Neural cell (in vitro differentiated cells): ENCODE measurements at regions not wholly inside any gene's neighbourhood (a gene's known extent, or its start where the extent isn't known, plus 50 kb on each side); places are given as distances from the start of the nearest gene placed in this dataset.

Experiments used
- H2AFZ ChIP-seq: fragments of 200-600, 300-800 bp; sonication (generic), shearing (Covaris generic); 2 replicates; pipeline ENCODE4 v1.6.0; 2014; ENCODE audit warnings: low read depth, mild to moderate bottlenecking, antibody characterized with exemption, low read length, moderate library complexity
- H3F3A ChIP-seq: fragments of 200-600 bp; shearing (Covaris generic); 2 replicates; pipeline ENCODE4 v1.6.1; 2016; ENCODE audit warnings: mild to moderate bottlenecking, moderate library complexity, mixed read lengths, antibody characterized with exemption, low read length; ENCODE audit not compliant: insufficient read depth, poor library complexity, severe bottlenecking
- H3K27ac ChIP-seq: fragments of 200-600, 300-800 bp; sonication (generic), shearing (Covaris generic); 2 replicates; pipeline ENCODE4 v1.5.1; 2014; ENCODE audit warnings: mild to moderate bottlenecking, low read length, moderate library complexity
- H3K27me3 ChIP-seq: fragments of 300-800, 200-600 bp; sonication (generic), shearing (Covaris generic); 2 replicates; pipeline ENCODE4 v1.6.0; 2014; ENCODE audit warnings: mild to moderate bottlenecking, low read depth, low read length, moderate library complexity; ENCODE audit not compliant: insufficient read depth
- H3K36me3 ChIP-seq: fragments of 300-800, 200-600 bp; sonication (generic), shearing (Covaris generic); 2 replicates; pipeline ENCODE4 v1.5.1; 2014; ENCODE audit warnings: mild to moderate bottlenecking, antibody characterized with exemption, low read length, moderate library complexity; ENCODE audit not compliant: insufficient read depth
- H3K4me2 ChIP-seq: fragments of 300-800, 200-600 bp; sonication (generic), shearing (Covaris generic); 2 replicates; pipeline ENCODE4 v1.6.0; 2014; ENCODE audit warnings: mild to moderate bottlenecking, low read length
- H3K4me3 ChIP-seq: fragments of 300-800, 200-600 bp; sonication (generic), shearing (Covaris generic); 2 replicates; pipeline ENCODE4 v1.5.1; 2014; ENCODE audit warnings: mild to moderate bottlenecking, low read length, moderate library complexity
- H3K79me2 ChIP-seq: fragments of 200-600 bp; shearing (Covaris generic); replicated peaks from 2 replicates; pipeline ENCODE4 v1.6.0; 2014; ENCODE audit warnings: mild to moderate bottlenecking, low read length, moderate library complexity; ENCODE audit not compliant: insufficient read depth
- H3K9ac ChIP-seq: fragments of 300-800, 200-600 bp; sonication (generic), shearing (Covaris generic); 2 replicates; pipeline ENCODE4 v1.6.1; 2016; ENCODE audit warnings: mild to moderate bottlenecking, low read length, mixed read lengths
- H3K9me2 ChIP-seq: fragments of 200-600 bp; shearing (Covaris generic); 2 replicates; pipeline ENCODE4 v1.6.1; 2016; ENCODE audit warnings: mild to moderate bottlenecking, low read length, mixed read lengths; ENCODE audit not compliant: insufficient read depth
- H3K9me3 ChIP-seq: fragments of 200-600, 300-800 bp; sonication (generic), shearing (Covaris generic); 2 replicates; pipeline ENCODE4 v1.6.1; 2016; ENCODE audit warnings: mild to moderate bottlenecking, mixed run types, low read length, moderate library complexity, mixed read lengths
- H4K20me1 ChIP-seq: fragments of 200-600 bp; shearing (Covaris generic); 2 replicates; pipeline ENCODE4 v1.6.1; 2016; ENCODE audit warnings: mild to moderate bottlenecking, mixed run types; ENCODE audit not compliant: insufficient read depth
- EP300 ChIP-seq: fragments of 450-650 bp; conservative IDR thresholded peaks from 2 replicates; pipeline ENCODE4 v1.6.1; 2014; ENCODE audit warnings: antibody characterized with exemption, mild to moderate bottlenecking, moderate library complexity; ENCODE audit not compliant: poor library complexity, severe bottlenecking
- EZH2 ChIP-seq: fragments of 200-600, 300-800 bp; shearing (Covaris generic), sonication (generic); IDR thresholded peaks from 2 replicates; pipeline ENCODE4 v1.6.1; 2014; ENCODE audit warnings: antibody characterized with exemption, low read length, borderline replicate concordance, mild to moderate bottlenecking; ENCODE audit not compliant: insufficient read depth, poor library complexity, severe bottlenecking
- MXI1 ChIP-seq: fragments of 450-650 bp; conservative IDR thresholded peaks from 2 replicates; pipeline ENCODE4 v1.6.1; 2014; ENCODE audit warnings: antibody characterized with exemption, mild to moderate bottlenecking; ENCODE audit not compliant: poor library complexity, severe bottlenecking
- POLR2AphosphoS5 ChIP-seq: IDR thresholded peaks from 2 replicates; pipeline ENCODE4 v1.6.1; 2012
- RAD21 ChIP-seq: fragments of 450-650 bp; conservative IDR thresholded peaks from 2 replicates; pipeline ENCODE4 v1.6.1; 2014; ENCODE audit warnings: antibody characterized with exemption, mild to moderate bottlenecking, moderate library complexity
- REST ChIP-seq: IDR thresholded peaks from 2 replicates; pipeline ENCODE4 v1.6.1; 2012; ENCODE audit warnings: borderline replicate concordance
- SMC3 ChIP-seq: fragments of 450-650 bp; conservative IDR thresholded peaks from 2 replicates; pipeline ENCODE4 v1.6.1; 2014; ENCODE audit warnings: antibody characterized with exemption, mild to moderate bottlenecking, moderate library complexity; ENCODE audit not compliant: poor library complexity
- TAF1 ChIP-seq: IDR thresholded peaks from 2 replicates; pipeline ENCODE4 v1.6.1; 2012; ENCODE audit warnings: low read depth
- TF ChIP-seq, protein P1 (sequence below): fragments of 450-650 bp; IDR thresholded peaks from 2 replicates; pipeline ENCODE4 v1.5.1; 2014; ENCODE audit warnings: antibody characterized with exemption, mild to moderate bottlenecking, moderate library complexity; ENCODE audit not compliant: poor library complexity, severe bottlenecking

DNA sequence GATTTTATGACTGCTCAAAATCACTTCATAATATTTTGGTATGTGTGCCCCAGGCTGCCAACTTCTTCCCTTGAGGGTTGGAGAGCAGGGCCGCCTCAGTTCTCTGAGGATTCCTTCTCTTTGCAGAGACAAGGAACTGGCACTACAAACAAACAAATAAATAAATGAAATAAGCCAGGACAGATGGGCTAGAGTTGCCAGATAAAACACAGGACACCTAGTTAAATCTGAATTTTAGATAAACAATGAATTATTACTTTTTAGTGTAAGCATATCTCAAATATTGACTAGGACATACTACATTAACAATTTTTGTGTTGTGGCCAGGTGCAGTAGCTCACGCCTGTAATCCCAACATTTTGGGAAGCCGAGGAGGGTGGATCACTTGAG is 122.5 kb downstream of the FHDC1 start:
- TF ChIP-seq MXI1 (no peak), REST (no peak), EZH2 (no peak)
- no peaks in the 10 kb centered on the region for H3K9me2 ChIP-seq
- no peak overlapping the region for H2AFZ ChIP-seq
- H4K20me1 ChIP-seq = no peaks in the 10 kb centered on the region
- H3K79me2 ChIP-seq = no peaks in the 10 kb centered on the region
- H3K27me3 ChIP-seq = no peaks in the 10 kb centered on the region
- no peaks in the 10 kb centered on the region for H3K9me3 ChIP-seq
- H3K4me3 ChIP-seq = no peak overlapping the region
- no peaks in the 10 kb centered on the region for H3F3A ChIP-seq
- H3K27ac ChIP-seq = no peak overlapping the region
- H3K9ac ChIP-seq = no peak overlapping the region
- no peaks in the 10 kb centered on the region for H3K36me3 ChIP-seq
- H3K4me2 ChIP-seq = no peak overlapping the region

- Histone ChIP-seq H3K4me3 (no peak overlapping the region), H3K36me3 (no peaks in the 10 kb centered on the region), H3K9me2 (no peaks in the 10 kb centered on the region), H3K27me3 (no peaks in the 10 kb centered on the region), H3K27ac (no peak overlapping the region), H3K9ac (no peak overlapping the region), H3K9me3 (no peaks in the 10 kb centered on the region), H3F3A (no peaks in the 10 kb centered on the region), H4K20me1 (no peaks in the 10 kb centered on the region), H2AFZ (no peak overlapping the region), H3K79me2 (no peaks in the 10 kb centered on the region), H3K4me2 (no peak overlapping the region)
- TF ChIP-seq SMC3 = no peak
- TF ChIP-seq TAF1 = no peak
- TF ChIP-seq EP300 = no peak
- no peak for TF ChIP-seq POLR2AphosphoS5
- TF ChIP-seq MXI1 = no peak
- no peak for TF ChIP-seq EZH2
- TF ChIP-seq, protein P1, sequence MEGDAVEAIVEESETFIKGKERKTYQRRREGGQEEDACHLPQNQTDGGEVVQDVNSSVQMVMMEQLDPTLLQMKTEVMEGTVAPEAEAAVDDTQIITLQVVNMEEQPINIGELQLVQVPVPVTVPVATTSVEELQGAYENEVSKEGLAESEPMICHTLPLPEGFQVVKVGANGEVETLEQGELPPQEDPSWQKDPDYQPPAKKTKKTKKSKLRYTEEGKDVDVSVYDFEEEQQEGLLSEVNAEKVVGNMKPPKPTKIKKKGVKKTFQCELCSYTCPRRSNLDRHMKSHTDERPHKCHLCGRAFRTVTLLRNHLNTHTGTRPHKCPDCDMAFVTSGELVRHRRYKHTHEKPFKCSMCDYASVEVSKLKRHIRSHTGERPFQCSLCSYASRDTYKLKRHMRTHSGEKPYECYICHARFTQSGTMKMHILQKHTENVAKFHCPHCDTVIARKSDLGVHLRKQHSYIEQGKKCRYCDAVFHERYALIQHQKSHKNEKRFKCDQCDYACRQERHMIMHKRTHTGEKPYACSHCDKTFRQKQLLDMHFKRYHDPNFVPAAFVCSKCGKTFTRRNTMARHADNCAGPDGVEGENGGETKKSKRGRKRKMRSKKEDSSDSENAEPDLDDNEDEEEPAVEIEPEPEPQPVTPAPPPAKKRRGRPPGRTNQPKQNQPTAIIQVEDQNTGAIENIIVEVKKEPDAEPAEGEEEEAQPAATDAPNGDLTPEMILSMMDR = no peak
- TF ChIP-seq REST = no peak
- TF ChIP-seq RAD21 = no peak
These were observed 124.1 kb downstream of the FHDC1 start for GRCh38 chr4:153060196-153060595.
